Body of pancreas (tissue), 4 donors: ENCODE measurements at regions not wholly inside any gene's neighbourhood (a gene's known extent, or its start where the extent isn't known, plus 50 kb on each side); places are given as distances from the start of the nearest gene placed in this dataset.

Source experiments
- CTCF ChIP-seq, 7 experiments: fragments of 450-650 bp in 4 of 7; fragments of 200-600 bp in 3 of 7; sonication (generic) in 3 of 7; IDR thresholded peaks; one replicate each; pipeline ENCODE4 v1.5.1; 2016 to 2019; ENCODE audit warnings: antibody characterized with exemption in 7 of 7
- POLR2A ChIP-seq, 3 donors: fragments of 450-650 bp; IDR thresholded peaks; one replicate each; pipeline ENCODE4 v1.6.1; 2016; ENCODE audit warnings: antibody characterized with exemption in 3 of 3, mild to moderate bottlenecking in 2 of 3

- TF ChIP-seq POLR2A (IDR thresholded peaks at IDR 0.05), result no peak
- no peak for TF ChIP-seq CTCF (IDR thresholded peaks at IDR 0.05)
Observed at GRCh38 chr4:159593681-159594080, 490.8 kb downstream of the RAPGEF2 start.
